Keratinocyte (primary cell): ENCODE measurements at regions not wholly inside any gene's neighbourhood (a gene's known extent, or its start where the extent isn't known, plus 50 kb on each side); places are given as distances from the start of the nearest gene placed in this dataset.

Experiments used
- DNase-seq: peaks from one replicate; pipeline ENCODE4 v3.0.0-alpha.2; 2011; ENCODE audit warnings: low read depth, missing footprints, low spot score
- FAIRE-seq: peaks from 2 replicates; lab custom pipeline; 2011; peaks lifted over from hg19 to GRCh38; lab: Jason Lieb, UNC
- H2AFZ ChIP-seq: 2 replicates; pipeline ENCODE4 v1.6.0; 2012; ENCODE audit warnings: low read length, control low read depth, inconsistent platforms; ENCODE audit not compliant: control insufficient read depth
- H3K27ac ChIP-seq: 2 replicates; pipeline ENCODE4 v1.5.1; 2011; ENCODE audit warnings: low read length; ENCODE audit not compliant: control insufficient read depth, insufficient read depth
- H3K27me3 ChIP-seq: 3 replicates; pipeline ENCODE4 v1.6.0; 2011; ENCODE audit warnings: low read length; ENCODE audit not compliant: control insufficient read depth, insufficient read depth; ENCODE audit errors: extremely low read depth
- H3K36me3 ChIP-seq, 2 experiments: 2 replicates in 1 of 2; 3 replicates in 1 of 2; pipeline ENCODE4 v1.5.1; 2011; ENCODE audit warnings: low read length in 2 of 2, mild to moderate bottlenecking in 1 of 2; ENCODE audit not compliant: control insufficient read depth in 2 of 2, insufficient read depth in 2 of 2; ENCODE audit errors: extremely low read depth in 1 of 2
- H3K4me1 ChIP-seq: 3 replicates; pipeline ENCODE4 v1.5.1; 2011; ENCODE audit warnings: low read length; ENCODE audit not compliant: control insufficient read depth, insufficient read depth; ENCODE audit errors: extremely low read depth
- H3K4me2 ChIP-seq: 3 replicates; pipeline ENCODE4 v1.6.0; 2011; ENCODE audit warnings: low read depth, low read length; ENCODE audit not compliant: control insufficient read depth, insufficient read depth; ENCODE audit errors: extremely low read depth
- H3K4me3 ChIP-seq, 3 experiments: fragments of 200-600 bp in 1 of 3; sonication (generic) in 1 of 3; 2 replicates in 2 of 3; 3 replicates in 1 of 3; pipeline ENCODE4 v1.5.1; 2011 to 2016; ENCODE audit warnings: low read length in 3 of 3, mild to moderate bottlenecking in 3 of 3, control low read depth in 2 of 3, inconsistent platforms in 1 of 3, low read depth in 1 of 3, mixed read lengths in 1 of 3, mixed run types in 1 of 3, moderate library complexity in 1 of 3; ENCODE audit not compliant: control insufficient read depth in 2 of 3, insufficient read depth in 2 of 3; ENCODE audit errors: extremely low read depth in 1 of 3
- H3K79me2 ChIP-seq: 2 replicates; pipeline ENCODE4 v1.6.0; 2012; ENCODE audit warnings: low read length; ENCODE audit not compliant: control insufficient read depth, insufficient read depth
- H3K9ac ChIP-seq: 3 replicates; pipeline ENCODE4 v1.6.0; 2011; ENCODE audit warnings: low read length; ENCODE audit not compliant: control insufficient read depth, insufficient read depth; ENCODE audit errors: extremely low read depth
- H3K9me1 ChIP-seq: 3 replicates; pipeline ENCODE4 v1.6.0; 2011; ENCODE audit warnings: low read length; ENCODE audit not compliant: control insufficient read depth, insufficient read depth; ENCODE audit errors: extremely low read depth
- H3K9me3 ChIP-seq: 2 replicates; pipeline ENCODE4 v1.5.1; 2012; ENCODE audit warnings: low read depth, low read length; ENCODE audit not compliant: control insufficient read depth
- H4K20me1 ChIP-seq: 3 replicates; pipeline ENCODE4 v1.6.0; 2011; ENCODE audit warnings: low read length; ENCODE audit not compliant: control insufficient read depth, insufficient read depth; ENCODE audit errors: extremely low read depth
- EZH2 ChIP-seq: IDR thresholded peaks from one replicate; pipeline ENCODE4 v1.6.1; 2012; ENCODE audit warnings: inconsistent platforms, mild to moderate bottlenecking, low read length, moderate library complexity
- dilution Hi-C: fragments of 300-500 bp; cut with MboI; formaldehyde crosslinking; loops from one replicate; pipeline ENCODE4 v1.7.0; 2020; ENCODE audit warnings: low sequenced_read_pairs; ENCODE audit not compliant: extremely low pct_ligation_motif_present
- TF ChIP-seq, protein P1 (sequence below), 3 experiments: IDR thresholded peaks in 1 of 3; conservative IDR thresholded peaks in 1 of 3; optimal IDR thresholded peaks in 1 of 3; 2 replicates in 2 of 3; 3 replicates in 1 of 3; pipeline versions ENCODE3 to v1.5.1; 2011; ENCODE audit warnings: low read length in 3 of 3, mild to moderate bottlenecking in 3 of 3, moderate library complexity in 2 of 3, control low read depth in 1 of 3, inconsistent platforms in 1 of 3; ENCODE audit not compliant: insufficient read depth in 2 of 3; ENCODE audit errors: extremely low read depth in 1 of 3

- H3K9me3 ChIP-seq: no peaks in the 10 kb centered on the region
- no peak overlapping the region for H3K4me3 ChIP-seq
- dilution Hi-C loops: no loop called here
- FAIRE-seq: no peak
- no peaks in the 10 kb centered on the region for H3K79me2 ChIP-seq
- no peaks in the 10 kb centered on the region for H3K27me3 ChIP-seq
- H3K9ac ChIP-seq: no peak overlapping the region
- H2AFZ ChIP-seq: no peak overlapping the region
- no peak for DNase-seq
- H4K20me1 ChIP-seq: no peaks in the 10 kb centered on the region
- H3K9me1 ChIP-seq: no peaks in the 10 kb centered on the region
- no peak overlapping the region for H3K27ac ChIP-seq
- H3K4me2 ChIP-seq: no peak overlapping the region
- H3K36me3 ChIP-seq: no peaks in the 10 kb centered on the region
- H3K4me1 ChIP-seq: no peaks in the 10 kb centered on the region
- TF ChIP-seq EZH2: no peak
- TF ChIP-seq, protein P1, sequence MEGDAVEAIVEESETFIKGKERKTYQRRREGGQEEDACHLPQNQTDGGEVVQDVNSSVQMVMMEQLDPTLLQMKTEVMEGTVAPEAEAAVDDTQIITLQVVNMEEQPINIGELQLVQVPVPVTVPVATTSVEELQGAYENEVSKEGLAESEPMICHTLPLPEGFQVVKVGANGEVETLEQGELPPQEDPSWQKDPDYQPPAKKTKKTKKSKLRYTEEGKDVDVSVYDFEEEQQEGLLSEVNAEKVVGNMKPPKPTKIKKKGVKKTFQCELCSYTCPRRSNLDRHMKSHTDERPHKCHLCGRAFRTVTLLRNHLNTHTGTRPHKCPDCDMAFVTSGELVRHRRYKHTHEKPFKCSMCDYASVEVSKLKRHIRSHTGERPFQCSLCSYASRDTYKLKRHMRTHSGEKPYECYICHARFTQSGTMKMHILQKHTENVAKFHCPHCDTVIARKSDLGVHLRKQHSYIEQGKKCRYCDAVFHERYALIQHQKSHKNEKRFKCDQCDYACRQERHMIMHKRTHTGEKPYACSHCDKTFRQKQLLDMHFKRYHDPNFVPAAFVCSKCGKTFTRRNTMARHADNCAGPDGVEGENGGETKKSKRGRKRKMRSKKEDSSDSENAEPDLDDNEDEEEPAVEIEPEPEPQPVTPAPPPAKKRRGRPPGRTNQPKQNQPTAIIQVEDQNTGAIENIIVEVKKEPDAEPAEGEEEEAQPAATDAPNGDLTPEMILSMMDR (optimal IDR thresholded peaks at IDR 0.05 in 1 of 3, IDR thresholded peaks at IDR 0.05 in 1 of 3, conservative IDR thresholded peaks at IDR 0.05 in 1 of 3; ENCODE audit: extremely low read depth in 1 of 3, insufficient read depth in 2 of 3, low read length in 3 of 3): no peak
These were observed 184.9 kb downstream of the KIT start for GRCh38 chr4:54842656-54843055.

GRCh38 chr4:54842226-54842625 is 184.5 kb downstream of the KIT start:
- H3K27ac ChIP-seq: no peak overlapping the region
- H3K9me1 ChIP-seq: no peaks in the 10 kb centered on the region
- FAIRE-seq: no peak
- no peak overlapping the region for H3K4me2 ChIP-seq
- no peaks in the 10 kb centered on the region for H3K79me2 ChIP-seq
- H3K9ac ChIP-seq: no peak overlapping the region
- H3K36me3 ChIP-seq: no peaks in the 10 kb centered on the region
- no peak for TF ChIP-seq EZH2
- TF ChIP-seq, protein P1 (optimal IDR thresholded peaks at IDR 0.05 in 1 of 3, IDR thresholded peaks at IDR 0.05 in 1 of 3, conservative IDR thresholded peaks at IDR 0.05 in 1 of 3; ENCODE audit: extremely low read depth in 1 of 3, insufficient read depth in 2 of 3, low read length in 3 of 3): no peak
- no peak overlapping the region for H3K4me3 ChIP-seq
- no peak for DNase-seq
- H3K9me3 ChIP-seq: no peaks in the 10 kb centered on the region
- dilution Hi-C loops: no loop called here
- H3K27me3 ChIP-seq: no peaks in the 10 kb centered on the region
- H2AFZ ChIP-seq: no peak overlapping the region
- no peaks in the 10 kb centered on the region for H3K4me1 ChIP-seq
- H4K20me1 ChIP-seq: no peaks in the 10 kb centered on the region
